Transverse colon (tissue), 4 donors: ENCODE measurements at regions not wholly inside any gene's neighbourhood (a gene's known extent, or its start where the extent isn't known, plus 50 kb on each side); places are given as distances from the start of the nearest gene placed in this dataset.
"Not testable (repeated sequence)": the region's sequence is repeated elsewhere in the genome, so short reads cannot be mapped to it uniquely, and the experiment has no call there.

ENCODE experiments used
- DNase-seq: peaks from one replicate; pipeline ENCODE4 v3.0.0-alpha.2; 2019
- H3K27ac ChIP-seq, 4 donors: fragments of 200-600 bp; sonication (generic); 2 replicates each; pipeline ENCODE4 v1.5.1; 2016 to 2018; ENCODE audit warnings: inconsistent platforms in 4 of 4
- H3K27me3 ChIP-seq: fragments of 200-600 bp; sonication (generic); 2 replicates; pipeline ENCODE4 v1.5.1; 2017; ENCODE audit warnings: inconsistent platforms
- H3K36me3 ChIP-seq, 4 donors: fragments of 200-600 bp; sonication (generic); 2 replicates each; pipeline ENCODE4 v1.5.1; 2017 to 2019; ENCODE audit warnings: inconsistent platforms in 4 of 4
- H3K4me1 ChIP-seq, 4 donors: fragments of 200-600 bp; sonication (generic); 2 replicates each; pipeline ENCODE4 v1.5.1; 2017 to 2020; ENCODE audit warnings: inconsistent platforms in 4 of 4
- H3K4me3 ChIP-seq, 4 donors: fragments of 200-600 bp; sonication (generic); 1 replicate in 1 of 4; 2 replicates in 3 of 4; pipeline versions ENCODE4 v1.5.1 to v1.6.1; 2017 to 2019; ENCODE audit warnings: inconsistent platforms in 4 of 4
- H3K9me3 ChIP-seq, 2 donors: fragments of 200-600 bp; sonication (generic); 2 replicates each; pipeline ENCODE4 v1.5.1; 2017 to 2019; ENCODE audit warnings: inconsistent platforms in 2 of 2
- EP300 ChIP-seq: sonication (generic); formaldehyde crosslinking; IDR thresholded peaks from one replicate; pipeline ENCODE4 v1.6.1; 2017; ENCODE audit warnings: antibody characterized with exemption, low read depth
- POLR2A ChIP-seq: fragments of 450-650 bp; IDR thresholded peaks from one replicate; pipeline ENCODE4 v1.6.1; 2016; ENCODE audit warnings: antibody characterized with exemption, mild to moderate bottlenecking, moderate library complexity
- POLR2AphosphoS5 ChIP-seq, 3 donors: sonication (generic); formaldehyde crosslinking; IDR thresholded peaks; one replicate each; pipeline ENCODE4 v1.6.1; 2016; ENCODE audit warnings: antibody characterized with exemption in 3 of 3
- whole genome bisulfite sequencing, 2 donors: methylation state at CpG; one replicate each; pipeline ENCODE4 v1.1.5; 2018; ENCODE audit warnings: low coverage in 1 of 2; 5-methylcytosine and 5-hydroxymethylcytosine counted together
- in situ Hi-C, 4 donors: fragments of 200-750 bp; cut with MboI; loops; one replicate each; pipeline versions ENCODE4 v1.15.0 to v1.15.1; 2017; ENCODE audit warnings: low sequenced_read_pairs in 3 of 4, low pct_ligation_motif_present in 1 of 4, low pct_unique_long_range_greater_than_20kb in 1 of 4
- intact Hi-C: fragments of 100-400 bp; cut with DNase I; formaldehyde crosslinking; loops from one replicate; pipeline ENCODE4 v1.15.1; 2023; ENCODE audit warnings: low total_unique reads
- TF ChIP-seq, protein P1 (sequence below), 5 experiments: fragments of 200-600 bp in 3 of 5; fragments of 450-650 bp in 2 of 5; sonication (generic) in 3 of 5; IDR thresholded peaks; 1 replicate in 2 of 5; 2 replicates in 3 of 5; pipeline ENCODE4 v1.5.1; 2016 to 2017; ENCODE audit warnings: antibody characterized with exemption in 5 of 5, inconsistent platforms in 3 of 5, mild to moderate bottlenecking in 2 of 5, moderate library complexity in 1 of 5

DNA sequence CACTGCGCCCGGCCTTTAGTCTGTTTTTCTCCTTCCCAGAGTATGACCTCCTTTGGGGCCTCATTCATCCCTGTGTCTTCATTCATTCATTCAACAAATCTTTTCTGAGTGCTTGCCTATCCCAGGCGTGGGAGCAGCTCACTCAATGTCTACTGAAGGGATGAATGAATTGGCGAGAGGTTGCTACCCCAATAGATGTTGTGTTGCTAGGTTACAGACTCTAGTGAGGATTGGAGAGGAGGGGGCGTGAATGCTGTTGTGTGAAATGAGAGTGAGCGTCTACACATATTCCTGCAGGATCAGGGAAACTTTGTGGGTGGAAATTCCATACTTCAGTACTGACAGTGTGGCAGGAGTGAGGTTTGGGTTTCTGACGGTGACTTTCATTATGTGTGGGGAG is 55.5 kb upstream of the EP300 start:
- intact Hi-C loops: no loop called here

GRCh38 chr22:41038732-41039131 is 53.7 kb upstream of the EP300 start:
- intact Hi-C loops: no loop called here
- no peak overlapping the region for H3K27ac ChIP-seq
- no peaks in the 10 kb centered on the region for H3K9me3 ChIP-seq
- H3K4me3 ChIP-seq: no peak overlapping the region
- 56 to 66% methylated on average over 3 to 4 of the region's 4 CpGs for WGBS, 2 donors
- H3K27me3 ChIP-seq: no peaks in the 10 kb centered on the region
- in situ Hi-C loops: no loop called here
- TF ChIP-seq POLR2A: no peak
- no peak for TF ChIP-seq EP300
- TF ChIP-seq POLR2AphosphoS5 (IDR thresholded peaks at IDR 0.05): no peak
- TF ChIP-seq, protein P1, sequence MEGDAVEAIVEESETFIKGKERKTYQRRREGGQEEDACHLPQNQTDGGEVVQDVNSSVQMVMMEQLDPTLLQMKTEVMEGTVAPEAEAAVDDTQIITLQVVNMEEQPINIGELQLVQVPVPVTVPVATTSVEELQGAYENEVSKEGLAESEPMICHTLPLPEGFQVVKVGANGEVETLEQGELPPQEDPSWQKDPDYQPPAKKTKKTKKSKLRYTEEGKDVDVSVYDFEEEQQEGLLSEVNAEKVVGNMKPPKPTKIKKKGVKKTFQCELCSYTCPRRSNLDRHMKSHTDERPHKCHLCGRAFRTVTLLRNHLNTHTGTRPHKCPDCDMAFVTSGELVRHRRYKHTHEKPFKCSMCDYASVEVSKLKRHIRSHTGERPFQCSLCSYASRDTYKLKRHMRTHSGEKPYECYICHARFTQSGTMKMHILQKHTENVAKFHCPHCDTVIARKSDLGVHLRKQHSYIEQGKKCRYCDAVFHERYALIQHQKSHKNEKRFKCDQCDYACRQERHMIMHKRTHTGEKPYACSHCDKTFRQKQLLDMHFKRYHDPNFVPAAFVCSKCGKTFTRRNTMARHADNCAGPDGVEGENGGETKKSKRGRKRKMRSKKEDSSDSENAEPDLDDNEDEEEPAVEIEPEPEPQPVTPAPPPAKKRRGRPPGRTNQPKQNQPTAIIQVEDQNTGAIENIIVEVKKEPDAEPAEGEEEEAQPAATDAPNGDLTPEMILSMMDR (IDR thresholded peaks at IDR 0.05): no peak
- no peak for DNase-seq
- H3K36me3 ChIP-seq: no peaks in the 10 kb centered on the region
- H3K4me1 ChIP-seq: no peaks in the 10 kb centered on the region

More for the DNA sequence above, 55.5 kb upstream of the EP300 start:
- no peaks in the 10 kb centered on the region for H3K36me3 ChIP-seq
- TF ChIP-seq, protein P1 (IDR thresholded peaks at IDR 0.05): no peak
- TF ChIP-seq POLR2AphosphoS5 (IDR thresholded peaks at IDR 0.05) (no peak), POLR2A (no peak), EP300 (no peak)
- no peak overlapping the region for H3K4me3 ChIP-seq
- no peaks in the 10 kb centered on the region for H3K27me3 ChIP-seq
- H3K4me1 ChIP-seq: no peaks in the 10 kb centered on the region
- in situ Hi-C loops: no loop called here
- no peak overlapping the region for H3K27ac ChIP-seq
- 85 to 91% methylated on average over 7 of the region's 7 CpGs for WGBS, 2 donors
- DNase-seq: no peak
- no peaks in the 10 kb centered on the region for H3K9me3 ChIP-seq

DNA sequence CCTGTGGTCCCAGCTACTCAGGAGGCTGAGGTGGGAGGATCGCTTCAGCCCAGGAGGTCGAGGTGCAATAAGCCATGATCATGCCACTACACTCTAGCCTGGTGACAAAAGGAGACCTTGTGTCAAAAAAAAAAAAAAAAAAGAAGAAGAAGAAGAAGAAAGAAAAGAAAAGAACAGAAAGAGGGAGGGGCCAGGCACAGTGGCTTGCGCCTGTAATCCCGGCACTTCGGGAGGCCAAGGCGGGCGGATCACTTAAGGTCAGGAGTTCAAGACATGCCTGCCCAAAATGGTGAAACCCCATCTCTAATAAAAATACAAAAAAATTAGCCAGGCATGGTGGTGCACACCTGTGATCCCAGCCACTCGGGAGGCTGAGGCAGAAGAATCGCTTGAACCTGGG is 52.8 kb upstream of the EP300 start:
- H3K36me3 ChIP-seq, H3K4me1 ChIP-seq, intact Hi-C loops, H3K9me3 ChIP-seq, H3K27me3 ChIP-seq, H3K4me3 ChIP-seq, DNase-seq, H3K27ac ChIP-seq, in situ Hi-C loops: not testable (repeated sequence)
- WGBS, 2 donors: 52 to 88% methylated on average over 4 to 9 of the region's 9 CpGs

- TF ChIP-seq, protein P1 (IDR thresholded peaks at IDR 0.05): no peak
- TF ChIP-seq EP300 (no peak), POLR2A (no peak), POLR2AphosphoS5 (IDR thresholded peaks at IDR 0.05) (no peak)
- intact Hi-C loops: no loop called here
- Histone ChIP-seq H3K9me3 (no peaks in the 10 kb centered on the region), H3K27me3 (no peaks in the 10 kb centered on the region), H3K4me1 (no peaks in the 10 kb centered on the region), H3K27ac (no peak overlapping the region), H3K36me3 (no peaks in the 10 kb centered on the region), H3K4me3 (no peak overlapping the region)
- in situ Hi-C loops: no loop called here
- 97% methylated on average over 1 of the region's 1 CpG; no CpG with 5 or more reads in 1 of the 2 donors for WGBS, 2 donors
- DNase-seq: no peak
Measured at GRCh38 chr22:41040483-41040882, 51.9 kb upstream of the EP300 start.

DNA sequence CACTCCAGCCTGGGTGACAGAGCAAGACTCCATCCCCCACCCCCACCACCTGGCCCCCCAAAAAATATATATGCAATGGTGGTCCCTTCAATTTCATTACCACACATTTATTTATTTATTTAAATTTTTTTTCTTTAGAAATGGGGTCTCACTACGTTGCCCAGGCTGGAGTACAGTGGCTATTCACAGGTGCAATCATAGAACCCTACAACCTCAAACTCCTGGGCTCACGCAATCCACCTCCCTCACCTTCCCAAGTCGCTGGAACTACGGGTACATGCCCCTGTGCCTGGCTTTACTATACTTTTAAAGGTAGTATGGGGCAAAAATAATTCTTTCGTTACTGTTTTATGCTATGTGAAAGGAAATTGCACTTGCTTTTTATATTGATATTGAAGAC is 50.9 kb upstream of the EP300 start:
- no peaks in the 10 kb centered on the region for H3K36me3 ChIP-seq
- DNase-seq: no peak
- no peak for TF ChIP-seq POLR2AphosphoS5 (IDR thresholded peaks at IDR 0.05)
- TF ChIP-seq, protein P1 (IDR thresholded peaks at IDR 0.05): no peak
- TF ChIP-seq EP300: no peak
- TF ChIP-seq POLR2A: no peak
- no peaks in the 10 kb centered on the region for H3K27me3 ChIP-seq
- no peaks in the 10 kb centered on the region for H3K4me1 ChIP-seq
- WGBS, 2 donors: 90 to 97% methylated on average over 5 of the region's 5 CpGs
- intact Hi-C loops (no loop called here), in situ Hi-C loops (no loop called here)
- H3K4me3 ChIP-seq: no peak overlapping the region
- H3K27ac ChIP-seq: no peak overlapping the region
- no peaks in the 10 kb centered on the region for H3K9me3 ChIP-seq
